IPS-18c (cell line): ENCODE measurements at regions not wholly inside any gene's neighbourhood (a gene's known extent, or its start where the extent isn't known, plus 50 kb on each side); places are given as distances from the start of the nearest gene placed in this dataset.
"Not testable (repeated sequence)": the region's sequence is repeated elsewhere in the genome, so short reads cannot be mapped to it uniquely, and the experiment has no call there.

Experiments
- H3K4me3 ChIP-seq: 2 replicates; pipeline ENCODE4 v1.7.0; 2013; ENCODE audit warnings: low read depth, mild to moderate bottlenecking, low read length, moderate library complexity; ENCODE audit not compliant: insufficient read depth
- H3K9me3 ChIP-seq: one replicate; pipeline ENCODE4 v1.6.1; 2013; ENCODE audit warnings: mild to moderate bottlenecking, low read length, moderate library complexity; ENCODE audit not compliant: control insufficient read depth, insufficient read depth

GRCh38 chr4:141530627-141531026 is 105.8 kb upstream of the IL15 start:
- no peaks in the 10 kb centered on the region for H3K9me3 ChIP-seq
- H3K4me3 ChIP-seq = no peak overlapping the region

- no peaks in the 10 kb centered on the region for H3K9me3 ChIP-seq
Observed at GRCh38 chr4:141534985-141535384, 101.4 kb upstream of the IL15 start.

GRCh38 chr4:141538001-141538400 is 98.4 kb upstream of the IL15 start:
- Histone ChIP-seq H3K4me3 (no peak overlapping the region), H3K9me3 (no peaks in the 10 kb centered on the region)

More at GRCh38 chr4:141534985-141535384, 101.4 kb upstream of the IL15 start:
- no peak overlapping the region for H3K4me3 ChIP-seq

GRCh38 chr4:141540643-141541042 is 95.7 kb upstream of the IL15 start:
- Histone ChIP-seq H3K4me3 (no peak overlapping the region), H3K9me3 (no peaks in the 10 kb centered on the region)

- no peak overlapping the region for H3K4me3 ChIP-seq
- no peaks in the 10 kb centered on the region for H3K9me3 ChIP-seq
Observed at GRCh38 chr4:141541851-141542250, 94.5 kb upstream of the IL15 start.

GRCh38 chr4:141543176-141543575 is 93.2 kb upstream of the IL15 start:
- Histone ChIP-seq H3K9me3 (no peaks in the 10 kb centered on the region), H3K4me3 (no peak overlapping the region)

- Histone ChIP-seq H3K4me3 (no peak overlapping the region), H3K9me3 (no peaks in the 10 kb centered on the region)
Observed at GRCh38 chr4:141543706-141544105, 92.7 kb upstream of the IL15 start.

GRCh38 chr4:141548791-141549190 is 87.6 kb upstream of the IL15 start:
- Histone ChIP-seq H3K9me3 (no peaks in the 10 kb centered on the region), H3K4me3 (no peak overlapping the region)

GRCh38 chr4:141560056-141560455 is 76.3 kb upstream of the IL15 start:
- no peaks in the 10 kb centered on the region for H3K9me3 ChIP-seq
- no peak overlapping the region for H3K4me3 ChIP-seq

GRCh38 chr4:141562649-141563048 is 73.7 kb upstream of the IL15 start:
- Histone ChIP-seq H3K4me3 (no peak overlapping the region), H3K9me3 (no peaks in the 10 kb centered on the region)

- Histone ChIP-seq H3K9me3 (no peaks in the 10 kb centered on the region), H3K4me3 (no peak overlapping the region)
Observed at GRCh38 chr4:141563723-141564122, 72.7 kb upstream of the IL15 start.

GRCh38 chr4:141564961-141565360 is 71.4 kb upstream of the IL15 start:
- not testable (repeated sequence) for H3K4me3 ChIP-seq, H3K9me3 ChIP-seq

- H3K4me3 ChIP-seq = no peak overlapping the region
- no peaks in the 10 kb centered on the region for H3K9me3 ChIP-seq
Observed at GRCh38 chr4:141565379-141566089, 70.8 kb upstream of the IL15 start.

- H3K9me3 ChIP-seq = no peaks in the 10 kb centered on the region
Observed at GRCh38 chr4:141567326-141567915, 69.0 kb upstream of the IL15 start.

GRCh38 chr4:141569141-141569540 is 67.2 kb upstream of the IL15 start:
- Histone ChIP-seq H3K9me3 (no peaks in the 10 kb centered on the region), H3K4me3 (no peak overlapping the region)

More at GRCh38 chr4:141567326-141567915, 69.0 kb upstream of the IL15 start:
- no peak overlapping the region for H3K4me3 ChIP-seq

GRCh38 chr4:141570290-141570689 is 66.1 kb upstream of the IL15 start:
- Histone ChIP-seq H3K9me3 (no peaks in the 10 kb centered on the region), H3K4me3 (no peak overlapping the region)

GRCh38 chr4:141571362-141571761 is 65.0 kb upstream of the IL15 start:
- Histone ChIP-seq H3K4me3 (no peak overlapping the region), H3K9me3 (no peaks in the 10 kb centered on the region)

- no peak overlapping the region for H3K4me3 ChIP-seq
Observed at GRCh38 chr4:141571793-141572192, 64.6 kb upstream of the IL15 start.

GRCh38 chr4:141573678-141574077 is 62.7 kb upstream of the IL15 start:
- Histone ChIP-seq H3K4me3 (no peak overlapping the region), H3K9me3 (peaks cover 3% of the 10 kb centered on the region)

More at GRCh38 chr4:141571793-141572192, 64.6 kb upstream of the IL15 start:
- H3K9me3 ChIP-seq = no peaks in the 10 kb centered on the region
